OCI-LY1 (cell line): ENCODE measurements at regions not wholly inside any gene's neighbourhood (a gene's known extent, or its start where the extent isn't known, plus 50 kb on each side); places are given as distances from the start of the nearest gene placed in this dataset.

ENCODE experiments used
- CTCF ChIP-seq: fragments of 200-600 bp; sonication (generic), shearing (Covaris generic); IDR thresholded peaks from 2 replicates; pipeline ENCODE4 v1.5.1; 2017; ENCODE audit warnings: mild to moderate bottlenecking, antibody characterized with exemption, low read length, moderate library complexity, mixed read lengths
- EZH2 ChIP-seq: fragments of 200-600 bp; sonication (generic), shearing (Covaris generic); IDR thresholded peaks from 2 replicates; pipeline ENCODE4 v1.8.0; 2017; ENCODE audit warnings: borderline replicate concordance, mixed run types, mild to moderate bottlenecking, antibody characterized with exemption, low read length, moderate library complexity, mixed read lengths

GRCh38 chr10:16316733-16317390, 119.9 kb upstream of the PTER start:
- TF ChIP-seq CTCF (no peak), EZH2 (no peak)
